ENCODE measurements at regions not wholly inside any gene's neighbourhood (a gene's known extent, or its start where the extent isn't known, plus 50 kb on each side); places are given as distances from the start of the nearest gene placed in this dataset.

GRCh38 chr15:23763021-23763420 lies 75.9 kb upstream of the NDN start:
- TF ChIP-seq CTCF (IDR thresholded peaks at IDR 0.05) (no peak), POLR2AphosphoS5 (IDR thresholded peaks at IDR 0.05; ENCODE audit: low read depth, low read length) (no peak)
